ENCODE measurements at regions not wholly inside any gene's neighbourhood (a gene's known extent, or its start where the extent isn't known, plus 50 kb on each side); places are given as distances from the start of the nearest gene placed in this dataset.

- Histone ChIP-seq H4K20me1 (ENCODE audit: insufficient read depth, low read length) (no peaks in the 10 kb centered on the region), H3K9me2 (ENCODE audit: insufficient read depth, low read length) (no peaks in the 10 kb centered on the region), H3K4me2 (ENCODE audit: low read length) (no peak overlapping the region), H3K36me3 (ENCODE audit: insufficient read depth, low read length) (no peaks in the 10 kb centered on the region), H3K4me3 (ENCODE audit: low read depth, low read length, poor library complexity, severe bottlenecking) (no peak overlapping the region), H3K27ac (ENCODE audit: low read depth, low read length, poor library complexity, severe bottlenecking) (no peak overlapping the region), H3K4me1 (ENCODE audit: insufficient read depth, low read length, poor library complexity, severe bottlenecking) (no peaks in the 10 kb centered on the region), H3K9me3 (ENCODE audit: low read length) (no peaks in the 10 kb centered on the region), H3K79me2 (ENCODE audit: insufficient read depth, low read depth, low read length) (no peaks in the 10 kb centered on the region), H2AFZ (ENCODE audit: low read length) (no peak overlapping the region)
- POLR2A ChIA-PET = no interaction called here
- no peak for DNase-seq (ENCODE audit: low spot score)
- intact Hi-C loops (cut with micrococcal nuclease; ENCODE audit: unreplicated experiment) = no loop called here
- TF ChIP-seq EZH2phosphoT487 (IDR thresholded peaks at IDR 0.05; ENCODE audit: borderline replicate concordance, low read depth, low read length) = no peak
- TF ChIP-seq CTCF (conservative IDR thresholded peaks at IDR 0.05; ENCODE audit: low read length) = no peak
- BruUV-seq (replicated peaks) = no TSS peak
- CTCF ChIA-PET (ENCODE audit: unreplicated experiment) = no interaction called here
Measured at GRCh38 chr4:22181736-22182135, 233.2 kb upstream of the KCNIP4 start.

GRCh38 chr4:22179124-22179874, 230.7 kb upstream of the KCNIP4 start:
- no peaks in the 10 kb centered on the region for H3K9me3 ChIP-seq (ENCODE audit: low read length)
- H3K79me2 ChIP-seq (ENCODE audit: insufficient read depth, low read depth, low read length) = no peaks in the 10 kb centered on the region
- H3K9me2 ChIP-seq (ENCODE audit: insufficient read depth, low read length) = no peaks in the 10 kb centered on the region
- CTCF ChIA-PET (ENCODE audit: unreplicated experiment) = no interaction called here
- H3K27ac ChIP-seq (ENCODE audit: low read depth, low read length, poor library complexity, severe bottlenecking) = no peak overlapping the region
- no peaks in the 10 kb centered on the region for H3K36me3 ChIP-seq (ENCODE audit: insufficient read depth, low read length)
- BruUV-seq (replicated peaks) = no TSS peak
- no peak overlapping the region for H3K4me3 ChIP-seq (ENCODE audit: low read depth, low read length, poor library complexity, severe bottlenecking)
- POLR2A ChIA-PET = interaction anchor here (0.6 kb wide), 1 partner anchor 327 kb away, joined by 3 read pairs; no protein-coding TSS in a partner anchor
- no peaks in the 10 kb centered on the region for H3K4me1 ChIP-seq (ENCODE audit: insufficient read depth, low read length, poor library complexity, severe bottlenecking)
- no peak for DNase-seq (ENCODE audit: low spot score)
- no peak overlapping the region for H2AFZ ChIP-seq (ENCODE audit: low read length)
- intact Hi-C loops (cut with micrococcal nuclease; ENCODE audit: unreplicated experiment) = no loop called here
- no peaks in the 10 kb centered on the region for H4K20me1 ChIP-seq (ENCODE audit: insufficient read depth, low read length)
- TF ChIP-seq CTCF (conservative IDR thresholded peaks at IDR 0.05; ENCODE audit: low read length) (no peak), EZH2phosphoT487 (IDR thresholded peaks at IDR 0.05; ENCODE audit: borderline replicate concordance, low read depth, low read length) (no peak)
- no peak overlapping the region for H3K4me2 ChIP-seq (ENCODE audit: low read length)

- CTCF ChIA-PET (ENCODE audit: unreplicated experiment) = no interaction called here
- no peaks in the 10 kb centered on the region for H4K20me1 ChIP-seq (ENCODE audit: insufficient read depth, low read length)
- H3K9me3 ChIP-seq (ENCODE audit: low read length) = no peaks in the 10 kb centered on the region
- H3K79me2 ChIP-seq (ENCODE audit: insufficient read depth, low read depth, low read length) = no peaks in the 10 kb centered on the region
- no peaks in the 10 kb centered on the region for H3K4me1 ChIP-seq (ENCODE audit: insufficient read depth, low read length, poor library complexity, severe bottlenecking)
- no peak for TF ChIP-seq CTCF (conservative IDR thresholded peaks at IDR 0.05; ENCODE audit: low read length)
- no peak for TF ChIP-seq EZH2phosphoT487 (IDR thresholded peaks at IDR 0.05; ENCODE audit: borderline replicate concordance, low read depth, low read length)
- intact Hi-C loops (cut with micrococcal nuclease; ENCODE audit: unreplicated experiment) = no loop called here
- no peak overlapping the region for H3K4me3 ChIP-seq (ENCODE audit: low read depth, low read length, poor library complexity, severe bottlenecking)
- no peak overlapping the region for H2AFZ ChIP-seq (ENCODE audit: low read length)
- H3K27ac ChIP-seq (ENCODE audit: low read depth, low read length, poor library complexity, severe bottlenecking) = no peak overlapping the region
- POLR2A ChIA-PET = no interaction called here
- no TSS peak for BruUV-seq (replicated peaks)
- no peaks in the 10 kb centered on the region for H3K9me2 ChIP-seq (ENCODE audit: insufficient read depth, low read length)
- H3K4me2 ChIP-seq (ENCODE audit: low read length) = no peak overlapping the region
- DNase-seq (ENCODE audit: low spot score) = no peak
- no peaks in the 10 kb centered on the region for H3K36me3 ChIP-seq (ENCODE audit: insufficient read depth, low read length)
Measured at GRCh38 chr4:22174640-22175039, 226.1 kb upstream of the KCNIP4 start.
